ENCODE measurements at regions not wholly inside any gene's neighbourhood (a gene's known extent, or its start where the extent isn't known, plus 50 kb on each side); places are given as distances from the start of the nearest gene placed in this dataset.

GRCh38 chr6:41442800-41443501, 103.2 kb upstream of the FOXP4 start:
- TF ChIP-seq CTCF (conservative IDR thresholded peaks at IDR 0.05; ENCODE audit: control insufficient read depth, insufficient read depth, low read depth, low read length), result peak; percentile 44
- H3K4me3 ChIP-seq (ENCODE audit: control insufficient read depth, low read depth, low read length), result no peak overlapping the region
- DNase-seq (ENCODE audit: low read depth), result peak; percentile 61

GRCh38 chr6:41443616-41444525, 102.3 kb upstream of the FOXP4 start:
- peak; percentile 15 for DNase-seq (ENCODE audit: low read depth)
- TF ChIP-seq CTCF (conservative IDR thresholded peaks at IDR 0.05; ENCODE audit: control insufficient read depth, insufficient read depth, low read depth, low read length), result no peak
- no peak overlapping the region for H3K4me3 ChIP-seq (ENCODE audit: control insufficient read depth, low read depth, low read length)

GRCh38 chr6:41445261-41445660, 100.9 kb upstream of the FOXP4 start:
- TF ChIP-seq CTCF (conservative IDR thresholded peaks at IDR 0.05; ENCODE audit: control insufficient read depth, insufficient read depth, low read depth, low read length), result no peak
- DNase-seq (ENCODE audit: low read depth), result no peak
- H3K4me3 ChIP-seq (ENCODE audit: control insufficient read depth, low read depth, low read length), result no peak overlapping the region

- TF ChIP-seq CTCF (conservative IDR thresholded peaks at IDR 0.05; ENCODE audit: control insufficient read depth, insufficient read depth, low read depth, low read length), result no peak
- no peak overlapping the region for H3K4me3 ChIP-seq (ENCODE audit: control insufficient read depth, low read depth, low read length)
- DNase-seq (ENCODE audit: low read depth), result no peak
These were observed 100.0 kb upstream of the FOXP4 start for GRCh38 chr6:41446132-41446531.

GRCh38 chr6:41446907-41447545, 99.2 kb upstream of the FOXP4 start:
- DNase-seq (ENCODE audit: low read depth), result peak; percentile 28

More at GRCh38 chr6:41446907-41447545, 99.2 kb upstream of the FOXP4 start:
- no peak for TF ChIP-seq CTCF (conservative IDR thresholded peaks at IDR 0.05; ENCODE audit: control insufficient read depth, insufficient read depth, low read depth, low read length)
- H3K4me3 ChIP-seq (ENCODE audit: control insufficient read depth, low read depth, low read length), result no peak overlapping the region
